HG03159 (cell line): ENCODE measurements at regions not wholly inside any gene's neighbourhood (a gene's known extent, or its start where the extent isn't known, plus 50 kb on each side); places are given as distances from the start of the nearest gene placed in this dataset.
"Not testable (repeated sequence)": the region's sequence is repeated elsewhere in the genome, so short reads cannot be mapped to it uniquely, and the experiment has no call there.

Source experiments
- ATAC-seq: cut with Tn5 transposase; IDR thresholded peaks from one replicate; pipeline ENCODE4 v1.9.1; 2021; ENCODE audit warnings: mild to moderate bottlenecking, moderate library complexity; ENCODE audit not compliant: unreplicated experiment

DNA sequence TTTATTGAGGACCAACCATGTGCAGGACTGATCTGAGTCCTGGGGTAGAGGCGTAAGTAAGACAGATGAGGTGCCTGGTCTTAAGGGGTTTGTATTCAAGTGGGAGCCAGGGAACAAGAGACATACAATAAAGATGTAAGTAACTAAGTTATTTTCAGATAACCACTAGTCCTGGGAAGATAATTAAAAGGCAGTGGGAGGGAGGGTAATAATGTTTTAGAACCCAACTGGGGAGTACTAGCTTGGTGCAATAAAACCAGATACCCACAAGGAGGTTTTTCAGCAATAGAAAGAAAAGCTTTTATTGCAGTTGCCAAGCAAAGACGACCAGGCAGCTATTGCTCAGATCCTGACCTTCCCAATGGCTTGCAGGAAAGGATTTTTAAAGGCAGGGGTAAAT lies 893.7 kb downstream of the UQCRFS1 start:
- no peak for ATAC-seq

DNA sequence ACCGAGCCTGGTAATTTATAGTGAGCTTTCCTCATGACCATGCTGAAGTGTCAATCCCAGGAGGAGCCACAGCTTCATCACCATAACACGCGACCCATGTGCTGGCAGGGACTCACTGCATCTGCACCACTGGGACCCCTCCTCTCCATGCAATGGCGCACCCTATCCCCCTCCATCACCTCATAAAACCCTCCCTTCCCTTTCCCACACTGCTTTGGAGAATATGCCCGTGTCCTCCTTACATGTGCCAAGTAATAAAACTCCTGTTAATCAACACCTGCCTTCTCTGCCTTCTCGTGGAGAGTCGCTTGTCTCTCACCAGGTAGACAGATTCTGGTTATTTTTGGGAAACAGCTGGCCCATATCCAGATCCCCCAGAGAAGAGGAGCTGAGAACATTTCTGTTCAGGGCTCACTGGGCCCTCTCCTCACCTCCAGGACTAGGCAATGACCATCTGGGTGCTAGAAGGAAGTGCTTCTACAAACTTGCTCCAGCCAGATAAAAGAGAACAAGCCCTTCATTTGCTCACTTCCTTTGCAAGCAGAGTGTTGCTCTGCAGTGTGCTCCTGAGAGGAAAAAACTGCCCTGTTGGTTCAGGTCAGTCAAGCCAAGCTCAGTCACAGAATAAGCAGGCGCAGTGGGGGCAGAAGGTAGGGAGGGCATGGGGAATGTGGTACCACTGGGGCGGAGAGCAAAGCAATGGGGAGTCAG lies 894.3 kb downstream of the UQCRFS1 start:
- ATAC-seq = no peak

DNA sequence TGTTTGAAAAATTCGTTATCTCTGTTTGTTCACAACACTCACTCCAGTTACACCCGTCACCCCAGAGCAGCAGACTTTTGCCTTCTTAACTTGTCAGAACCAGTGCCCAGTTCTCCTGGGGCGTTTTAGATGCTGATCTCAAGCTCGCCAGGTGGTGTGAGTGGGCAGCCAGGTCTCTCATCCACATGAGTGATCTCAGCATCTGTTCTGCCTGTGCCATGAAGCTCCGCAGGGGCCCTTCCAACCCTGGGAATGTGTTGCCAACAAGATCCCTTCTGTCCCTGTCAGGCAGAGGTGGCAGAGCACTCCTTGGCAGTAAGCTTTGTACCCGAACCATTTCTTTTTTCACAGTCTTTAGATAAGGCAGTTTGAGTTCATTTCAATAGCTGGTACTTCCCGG lies 896.5 kb downstream of the UQCRFS1 start:
- ATAC-seq = no peak

DNA sequence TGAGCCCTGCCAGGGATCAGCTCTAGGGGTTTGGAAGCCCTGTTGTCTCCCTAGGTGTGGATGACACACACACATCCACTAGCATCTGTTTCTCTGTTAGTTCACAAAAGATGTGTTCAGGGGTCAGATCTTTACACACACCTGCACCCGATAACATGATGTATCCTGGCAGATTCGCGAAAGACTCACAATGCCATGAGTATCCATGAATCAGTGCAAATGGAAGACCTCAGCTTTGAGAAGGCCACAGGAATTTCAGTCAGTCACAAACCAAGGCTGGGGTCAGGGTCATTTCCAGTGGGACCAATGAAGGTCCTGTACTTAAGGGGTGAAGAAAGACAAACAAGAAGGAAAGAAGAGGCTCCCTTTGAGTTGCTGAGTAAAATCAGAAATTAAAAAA lies 898.2 kb downstream of the UQCRFS1 start:
- ATAC-seq = no peak

DNA sequence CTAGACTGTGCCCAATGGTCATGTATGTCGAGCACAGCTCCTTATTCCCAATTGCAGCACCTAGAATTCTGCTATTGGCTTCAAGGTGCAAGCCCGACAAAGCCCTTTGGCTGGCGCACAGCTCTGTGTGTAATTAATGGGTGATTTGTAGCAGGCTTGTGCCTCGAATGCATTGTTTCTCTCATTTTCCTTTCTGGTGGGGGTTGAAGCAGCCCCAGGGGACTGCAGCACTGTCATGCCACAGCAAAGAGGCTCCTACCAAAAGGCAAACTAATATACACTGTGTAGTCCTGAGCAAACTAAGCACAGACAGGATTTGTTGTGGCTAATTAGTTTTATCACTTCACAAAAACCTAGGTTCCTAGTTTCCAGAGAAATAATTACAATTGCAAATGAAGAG lies 898.7 kb downstream of the UQCRFS1 start:
- no peak for ATAC-seq

DNA sequence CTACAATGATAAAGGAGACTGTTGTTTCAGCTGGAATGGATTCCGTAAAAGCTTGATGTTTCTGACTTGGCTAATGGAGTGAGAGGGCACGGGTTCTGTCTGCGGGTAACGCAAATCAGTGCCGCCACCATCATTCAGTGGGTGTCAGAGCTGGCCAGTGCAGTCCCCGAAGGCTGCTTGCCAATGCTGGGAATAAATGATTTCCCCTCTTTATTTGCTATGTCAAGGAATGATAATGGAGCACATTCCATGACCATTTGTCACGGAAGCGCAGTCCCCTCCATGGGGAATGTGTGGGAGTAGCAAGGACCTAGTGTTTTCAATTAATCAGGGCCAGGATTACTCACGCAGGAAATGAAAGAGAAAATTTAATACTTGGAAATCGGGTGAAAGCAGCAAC lies 899.3 kb downstream of the UQCRFS1 start:
- no peak for ATAC-seq

DNA sequence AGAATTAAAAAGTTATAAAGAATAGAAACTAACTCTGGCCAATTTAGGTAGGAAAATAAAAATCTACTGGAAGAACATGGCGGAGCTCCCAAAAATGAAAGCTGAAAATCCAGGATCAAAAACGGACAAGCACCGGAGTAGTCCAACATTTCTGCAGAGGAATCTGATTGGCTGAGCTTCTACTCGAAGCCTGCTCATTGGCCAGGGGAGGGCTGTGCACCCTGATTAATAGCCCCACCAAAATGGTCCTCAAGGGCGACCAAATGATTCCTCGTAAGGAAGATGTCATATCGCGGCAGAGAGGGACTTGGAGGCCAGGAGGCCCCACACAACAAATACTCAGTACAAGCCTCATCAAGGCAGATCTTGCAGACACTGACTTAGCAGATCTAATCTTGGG lies 900.7 kb downstream of the UQCRFS1 start:
- no peak for ATAC-seq

DNA sequence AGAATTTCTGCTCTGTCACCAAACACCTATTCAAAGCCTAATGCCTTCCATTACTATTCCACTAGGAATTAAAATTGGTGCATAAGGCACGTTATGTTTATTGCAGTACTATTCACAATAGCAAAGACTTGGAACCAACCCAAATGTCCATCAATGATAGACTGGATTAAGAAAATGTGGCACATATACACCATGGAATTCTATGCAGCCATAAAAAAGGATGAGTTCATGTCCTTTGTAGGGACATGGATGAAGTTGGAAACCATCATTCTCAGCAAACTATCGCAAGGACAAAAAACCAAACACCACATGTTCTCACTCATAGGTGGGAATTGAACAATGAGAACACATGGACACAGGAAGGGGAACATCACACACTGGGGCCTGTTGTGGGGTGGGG lies 902.1 kb downstream of the UQCRFS1 start:
- ATAC-seq = not testable (repeated sequence)

DNA sequence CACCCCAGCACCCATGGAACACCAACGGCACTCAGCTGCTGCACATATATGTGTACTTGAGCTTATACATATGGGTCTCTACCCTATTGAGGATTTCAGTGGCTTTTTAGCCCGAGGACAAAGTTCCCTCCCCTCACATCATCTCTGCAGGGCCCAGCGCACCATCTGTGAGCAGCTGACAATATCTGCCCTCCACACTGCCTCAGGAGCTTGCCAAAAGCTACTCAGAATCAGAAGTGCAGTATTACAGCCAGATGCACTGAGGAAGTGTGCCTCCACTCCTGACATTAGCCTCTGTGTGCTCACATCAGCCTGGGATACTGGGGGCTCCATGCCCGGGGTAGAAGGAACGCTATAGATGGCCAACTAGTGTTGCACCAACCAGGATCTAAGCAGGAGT lies 903.9 kb downstream of the UQCRFS1 start:
- no peak for ATAC-seq

DNA sequence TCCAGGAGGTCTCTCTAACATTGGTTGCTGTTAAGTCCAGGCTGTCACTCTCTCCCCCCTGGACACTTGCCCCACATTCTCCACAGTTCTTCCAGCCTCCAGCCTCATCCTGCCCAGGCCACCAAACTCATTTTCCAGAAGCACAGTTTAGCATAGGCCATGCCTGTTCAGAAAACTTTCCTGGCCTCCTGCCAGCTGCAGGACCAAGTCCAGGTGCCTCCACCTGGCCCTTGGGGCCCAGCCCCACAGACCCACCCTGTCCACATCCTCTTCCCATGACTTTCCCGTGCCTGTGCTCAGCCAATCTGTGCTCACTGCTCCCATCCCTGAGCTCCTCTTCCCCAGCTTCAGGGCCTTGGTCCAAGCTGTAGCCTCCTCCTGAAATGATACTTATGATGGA lies 905.0 kb downstream of the UQCRFS1 start:
- ATAC-seq = no peak

DNA sequence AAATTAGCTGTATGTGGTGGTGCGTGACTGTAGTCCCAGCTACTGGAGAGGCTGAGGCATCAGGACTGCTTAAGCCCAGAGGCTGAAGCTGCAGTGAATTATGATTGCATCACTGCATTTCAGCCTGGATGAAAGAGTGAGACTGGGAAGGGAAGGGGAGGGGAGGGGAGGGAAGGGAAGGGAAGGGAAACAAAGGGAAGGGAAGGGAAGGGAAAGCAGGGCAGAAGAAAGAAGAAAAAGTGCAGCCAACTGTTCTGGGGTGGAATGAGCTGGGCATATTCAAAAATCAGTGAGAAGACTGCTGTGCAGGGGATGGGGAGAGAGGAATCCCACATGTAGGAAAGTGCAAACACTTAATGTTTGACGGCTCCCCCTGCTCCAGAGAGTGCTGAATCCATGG lies 905.5 kb downstream of the UQCRFS1 start:
- no peak for ATAC-seq

DNA sequence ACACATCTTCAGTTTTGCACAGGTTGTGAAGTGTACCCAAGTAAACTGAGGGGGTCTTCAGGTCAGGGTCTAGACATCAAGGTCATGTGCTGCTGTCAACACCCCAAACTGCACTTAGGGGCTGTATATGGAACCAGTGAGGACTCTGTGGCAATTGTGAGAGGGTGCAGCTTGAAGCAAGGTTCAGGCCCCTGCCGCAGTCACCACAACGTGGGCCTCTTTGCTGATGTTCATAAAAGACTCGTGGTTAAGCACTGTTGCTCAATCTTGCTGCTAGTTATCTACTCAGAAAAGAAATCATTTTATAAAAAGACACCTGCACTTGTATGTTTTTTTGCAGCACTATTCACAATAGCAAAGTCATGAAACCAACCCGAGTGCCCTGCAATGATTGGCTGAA lies 907.4 kb downstream of the UQCRFS1 start:
- ATAC-seq = no peak

DNA sequence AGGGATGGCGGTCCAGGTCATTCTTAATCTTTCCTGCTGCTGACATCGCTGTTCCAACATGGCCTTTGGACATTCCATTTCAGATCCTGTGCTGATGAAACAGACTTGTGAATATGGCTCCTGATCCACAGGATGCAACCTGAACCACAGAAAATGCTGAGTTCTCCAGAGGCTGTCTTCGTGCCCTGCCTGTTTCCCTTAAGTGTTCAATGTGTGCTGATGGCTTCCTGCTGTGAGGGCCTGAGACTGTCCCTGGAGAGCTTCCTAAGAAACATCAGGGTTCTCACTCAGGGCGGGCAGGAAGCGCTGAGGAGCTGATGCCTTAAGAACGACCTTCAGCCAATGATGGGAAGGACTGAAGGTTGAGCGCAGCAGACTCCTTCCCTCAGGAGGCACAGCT lies 909.4 kb downstream of the UQCRFS1 start:
- ATAC-seq = no peak

DNA sequence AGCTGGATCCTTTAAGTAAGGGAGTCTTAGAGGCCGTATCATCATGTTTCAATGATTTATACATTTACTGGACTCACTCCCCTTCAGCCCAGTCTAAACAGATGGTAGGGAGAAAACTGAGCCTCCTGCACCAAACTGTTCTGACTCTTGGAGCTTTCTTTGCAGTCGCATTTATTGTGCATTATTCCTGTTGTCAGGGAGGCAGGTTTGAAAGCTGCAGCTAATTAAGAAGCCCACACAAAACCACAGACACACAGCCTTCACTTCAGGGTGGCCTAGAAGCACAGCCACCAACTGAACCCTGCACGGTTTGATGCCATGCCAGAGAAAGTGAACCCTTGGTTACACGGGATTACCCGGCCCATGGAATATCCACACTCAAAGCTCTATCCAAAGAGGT lies 911.0 kb downstream of the UQCRFS1 start:
- no peak for ATAC-seq

DNA sequence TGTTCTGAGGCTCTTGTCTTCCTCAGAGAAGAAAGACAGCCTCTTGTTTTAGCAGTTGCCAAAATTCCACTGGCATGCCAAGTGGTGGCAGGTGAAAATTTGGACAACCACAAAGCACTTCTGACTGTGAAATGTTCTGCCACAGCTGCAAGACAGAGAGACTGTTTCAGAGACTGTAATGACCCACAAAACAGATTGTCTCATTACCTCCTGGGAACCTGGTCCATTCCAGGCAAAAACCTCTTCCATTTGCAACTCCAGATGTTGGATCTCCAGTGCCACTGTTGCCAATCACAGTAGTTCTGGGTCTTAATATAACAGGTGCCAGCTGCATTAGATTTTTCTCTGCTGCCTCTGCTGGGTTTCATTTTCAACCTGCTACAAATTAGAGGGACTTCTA lies 911.5 kb downstream of the UQCRFS1 start:
- ATAC-seq = no peak

DNA sequence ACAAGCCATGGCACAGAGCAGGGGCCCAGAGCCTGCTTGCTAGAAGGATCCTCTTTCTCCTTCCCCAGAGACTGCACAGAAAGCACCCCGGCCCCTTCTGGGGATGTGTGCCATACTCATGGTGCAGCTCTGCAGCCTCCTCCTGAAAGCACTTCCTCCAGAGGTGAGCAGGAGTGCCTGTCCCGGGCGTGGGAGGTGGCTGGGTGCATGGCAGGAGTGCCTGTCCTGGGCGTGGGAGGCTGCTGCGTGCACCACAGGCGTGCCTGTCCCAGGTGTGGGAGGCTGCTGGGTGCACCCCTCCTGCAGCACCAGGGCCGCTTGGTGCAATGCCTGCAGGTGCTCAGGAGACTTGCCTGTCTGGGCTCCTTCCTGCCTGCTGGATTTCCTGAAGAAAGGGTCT lies 913.3 kb downstream of the UQCRFS1 start:
- no peak for ATAC-seq

DNA sequence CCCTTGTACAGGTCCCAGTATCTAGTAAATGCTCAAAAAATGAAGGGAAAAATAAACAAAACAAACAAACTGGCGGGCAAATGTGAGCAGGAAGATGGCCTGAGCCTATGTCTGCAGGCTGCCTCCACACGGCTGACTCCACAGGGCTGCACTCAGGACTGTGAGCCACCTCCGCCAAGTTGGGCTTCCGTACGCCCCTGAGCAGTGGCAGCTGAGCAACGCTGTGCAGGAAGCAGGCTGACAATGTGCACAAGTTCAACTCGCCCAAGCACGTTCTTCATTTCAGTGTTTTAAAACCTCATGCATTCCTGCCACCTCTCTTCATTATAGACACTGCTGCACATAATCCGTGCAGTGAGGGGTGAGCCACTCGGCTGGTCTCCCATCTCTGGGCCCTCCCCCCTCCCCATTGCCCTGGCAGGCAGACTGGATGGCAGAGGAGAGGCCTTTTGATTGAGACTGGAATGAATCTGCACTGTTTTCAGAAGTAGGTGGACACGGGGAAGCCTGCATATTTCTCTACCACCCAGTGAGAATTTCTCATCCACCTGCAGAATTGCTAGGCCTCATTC lies 915.3 kb downstream of the UQCRFS1 start:
- no peak for ATAC-seq

DNA sequence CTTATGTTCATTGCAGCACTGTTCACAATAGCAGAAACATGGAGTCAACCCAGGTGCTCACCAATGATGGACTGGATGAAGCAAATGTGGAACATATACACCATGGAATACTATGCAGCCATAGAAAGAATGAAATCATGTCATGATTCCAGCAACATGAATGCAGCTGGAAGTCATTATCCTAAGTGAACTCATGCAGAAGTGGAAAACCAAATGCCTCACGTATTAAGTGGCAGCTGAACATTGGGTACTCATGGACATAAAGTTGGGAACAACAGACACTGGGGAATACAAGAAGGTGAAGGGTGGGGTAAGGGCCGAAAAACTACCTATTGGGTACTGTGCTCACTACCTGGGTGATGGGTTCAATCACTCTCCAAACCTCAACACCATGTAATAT lies 915.9 kb downstream of the UQCRFS1 start:
- ATAC-seq = no peak

DNA sequence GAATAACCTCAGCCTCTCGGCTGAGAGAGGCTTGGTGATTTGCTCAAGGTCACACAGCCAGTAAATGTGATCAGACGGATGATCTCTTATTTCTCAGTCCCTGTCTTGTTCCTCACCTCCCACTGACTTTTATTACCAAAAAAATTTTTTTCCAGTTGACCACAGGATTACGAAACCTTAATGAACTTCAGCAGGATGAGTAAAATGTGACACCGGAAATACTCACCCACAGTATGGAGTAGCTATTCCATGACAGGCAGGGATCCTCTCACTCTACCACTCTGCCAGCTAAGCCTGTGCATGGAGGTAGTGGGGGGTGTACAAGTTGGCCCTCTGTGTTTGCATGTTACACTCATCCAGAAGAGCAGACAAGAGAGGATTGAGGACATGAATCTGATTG lies 916.4 kb downstream of the UQCRFS1 start:
- no peak for ATAC-seq

DNA sequence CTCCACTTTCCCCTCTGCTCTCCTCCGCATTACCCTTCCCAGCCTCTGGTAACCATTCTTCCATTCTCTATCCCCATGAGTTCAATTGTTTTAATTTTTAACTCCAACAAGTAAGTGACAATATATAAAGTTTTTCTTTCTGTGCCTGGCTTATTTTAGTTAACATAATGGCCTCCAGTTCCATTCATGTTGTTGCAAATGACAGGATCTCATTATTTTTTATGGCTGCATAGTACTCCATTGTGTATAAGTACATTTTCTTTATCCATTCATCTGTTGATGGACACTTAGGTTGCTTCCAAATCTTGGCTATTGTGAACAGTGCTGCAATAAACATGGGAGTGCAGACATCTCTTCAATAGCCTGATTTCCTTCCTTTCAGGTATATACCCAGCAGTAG lies 918.0 kb downstream of the UQCRFS1 start:
- not testable (repeated sequence) for ATAC-seq

DNA sequence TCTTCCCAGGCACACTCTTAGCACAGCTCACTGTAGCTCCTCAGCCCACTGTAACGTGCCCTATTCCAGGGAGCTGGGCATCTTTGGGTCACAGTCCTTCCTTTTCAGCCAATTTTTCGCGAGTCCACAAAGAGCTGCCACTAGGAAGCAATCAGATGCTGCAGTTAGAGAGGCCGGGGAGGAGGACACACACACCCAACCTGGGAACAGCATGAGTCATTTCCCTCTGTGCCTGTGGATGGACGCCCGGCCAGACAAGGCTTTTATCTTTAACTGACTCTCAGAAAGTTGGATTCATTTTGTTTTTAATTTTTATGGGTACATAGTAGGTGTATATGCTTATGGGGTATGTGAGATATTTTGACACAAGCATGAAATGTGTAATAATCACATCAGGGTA lies 918.6 kb downstream of the UQCRFS1 start:
- ATAC-seq = no peak

DNA sequence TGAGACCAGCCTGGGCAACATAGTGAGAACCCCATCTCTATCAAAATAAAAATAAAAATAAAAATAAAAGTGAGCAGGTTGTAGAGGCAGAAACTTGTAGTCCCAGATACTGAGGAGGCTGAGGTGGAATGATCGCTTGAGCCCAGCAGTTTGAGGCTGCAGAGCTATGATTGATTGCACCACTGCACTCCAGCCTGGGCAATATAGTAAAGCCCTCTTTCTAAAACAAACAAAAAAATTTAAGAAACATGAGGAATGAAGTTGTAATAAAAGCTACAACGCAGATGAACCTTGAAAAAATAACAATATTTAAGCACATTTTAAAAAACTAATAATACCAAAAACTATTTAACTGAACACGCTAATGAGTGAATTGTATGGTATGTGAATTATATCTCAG lies 919.3 kb downstream of the UQCRFS1 start:
- ATAC-seq = no peak
